GM18519 (cell line): ENCODE measurements at regions not wholly inside any gene's neighbourhood (a gene's known extent, or its start where the extent isn't known, plus 50 kb on each side); places are given as distances from the start of the nearest gene placed in this dataset.
"Not testable (repeated sequence)": the region's sequence is repeated elsewhere in the genome, so short reads cannot be mapped to it uniquely, and the experiment has no call there.

Experiments used
- ATAC-seq: cut with Tn5 transposase; IDR thresholded peaks from one replicate; pipeline ENCODE4 v1.9.1; 2021; ENCODE audit warnings: mild to moderate bottlenecking, moderate library complexity; ENCODE audit not compliant: unreplicated experiment, low FRiP score

GRCh38 chr4:18664171-18664570 is 642.6 kb upstream of the LCORL start:
- no peak for ATAC-seq

GRCh38 chr4:18645351-18645750 is 623.8 kb upstream of the LCORL start:
- ATAC-seq: no peak

DNA sequence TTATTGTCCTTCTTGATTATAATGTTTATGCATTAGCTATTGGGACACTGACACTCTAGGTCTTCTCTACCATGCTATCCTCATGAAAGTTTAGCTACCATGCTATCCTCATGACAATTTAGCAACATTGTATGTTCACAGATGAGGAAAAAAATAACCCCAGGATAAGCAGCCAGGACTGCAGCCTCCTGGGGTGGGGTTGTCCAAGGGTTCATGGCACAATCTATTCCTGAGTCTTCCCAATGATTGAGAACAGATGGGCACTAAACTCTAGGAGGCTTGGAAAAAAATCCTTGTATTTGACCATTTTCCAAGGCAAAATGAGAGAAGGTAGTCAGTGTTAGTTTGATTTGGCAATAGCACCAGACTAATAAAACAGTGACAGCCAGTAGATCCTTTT is 619.8 kb upstream of the LCORL start:
- no peak for ATAC-seq

DNA sequence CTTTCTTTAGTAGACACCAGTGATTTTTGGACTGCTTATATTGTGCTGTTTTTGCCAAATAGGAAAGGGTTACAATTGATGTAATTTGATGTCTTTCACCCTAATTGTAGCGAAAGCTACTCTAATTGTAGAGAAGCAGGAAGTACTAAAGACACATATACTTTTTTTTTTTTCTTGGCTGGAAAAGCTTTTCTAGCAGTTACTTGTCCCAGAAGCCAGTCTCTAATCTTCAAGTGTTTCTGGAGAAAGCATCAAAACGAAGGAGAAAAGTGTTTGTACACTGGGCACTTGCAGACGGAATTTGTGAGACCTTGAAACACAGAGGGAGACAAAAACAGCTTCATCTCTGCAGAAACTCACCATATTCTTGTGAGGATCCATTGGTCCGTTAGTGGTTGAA is 616.5 kb upstream of the LCORL start:
- no peak for ATAC-seq

DNA sequence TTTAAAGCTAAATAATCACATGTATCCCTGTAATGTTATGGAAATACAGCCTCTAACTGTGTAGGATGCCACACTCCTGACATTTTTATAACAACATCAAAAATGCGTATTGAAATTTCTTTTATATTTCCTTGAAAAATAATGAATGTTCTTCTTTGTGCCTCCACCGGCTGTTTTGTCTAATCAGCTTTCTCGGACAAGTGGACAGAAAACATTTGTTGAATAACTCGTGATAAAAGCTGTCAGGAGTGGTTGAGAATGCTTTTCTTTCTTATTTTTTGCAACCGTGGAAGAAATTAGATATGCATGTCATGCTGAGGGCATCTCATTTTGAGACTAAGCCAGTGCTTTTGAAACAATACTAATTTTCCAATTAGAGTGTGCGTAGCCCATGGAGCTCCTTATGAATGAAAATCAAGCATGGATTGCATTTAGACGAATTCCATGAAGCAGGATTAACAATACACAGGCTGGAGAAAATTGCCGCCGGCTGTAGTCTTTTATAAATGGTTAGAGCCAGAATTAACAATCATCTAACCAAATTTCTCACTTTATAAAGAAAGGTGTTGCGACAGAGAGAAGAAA is 614.5 kb upstream of the LCORL start:
- no peak for ATAC-seq

- ATAC-seq: no peak
These were observed 614.0 kb upstream of the LCORL start for GRCh38 chr4:18635531-18635930.

DNA sequence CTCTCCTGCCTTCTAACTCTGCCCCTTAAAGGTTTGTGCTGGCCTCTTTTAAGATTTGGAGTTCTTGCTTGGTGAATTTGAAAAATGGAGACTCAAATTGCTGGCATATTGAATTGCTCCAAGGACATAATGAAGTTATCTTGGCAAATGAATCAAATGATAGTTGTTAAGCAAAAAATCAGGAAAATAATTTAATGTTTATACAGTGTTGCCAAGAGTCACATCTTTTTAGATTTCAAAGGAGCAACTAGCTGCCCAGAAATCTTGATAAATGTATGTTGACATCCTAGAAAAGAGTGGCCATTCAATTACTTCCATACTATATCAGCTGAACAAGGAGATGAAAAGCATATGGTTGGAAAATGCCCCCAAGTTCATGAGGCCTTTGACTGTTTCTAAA is 610.0 kb upstream of the LCORL start:
- ATAC-seq: no peak

GRCh38 chr4:18630218-18631110 is 608.9 kb upstream of the LCORL start:
- ATAC-seq: no peak

DNA sequence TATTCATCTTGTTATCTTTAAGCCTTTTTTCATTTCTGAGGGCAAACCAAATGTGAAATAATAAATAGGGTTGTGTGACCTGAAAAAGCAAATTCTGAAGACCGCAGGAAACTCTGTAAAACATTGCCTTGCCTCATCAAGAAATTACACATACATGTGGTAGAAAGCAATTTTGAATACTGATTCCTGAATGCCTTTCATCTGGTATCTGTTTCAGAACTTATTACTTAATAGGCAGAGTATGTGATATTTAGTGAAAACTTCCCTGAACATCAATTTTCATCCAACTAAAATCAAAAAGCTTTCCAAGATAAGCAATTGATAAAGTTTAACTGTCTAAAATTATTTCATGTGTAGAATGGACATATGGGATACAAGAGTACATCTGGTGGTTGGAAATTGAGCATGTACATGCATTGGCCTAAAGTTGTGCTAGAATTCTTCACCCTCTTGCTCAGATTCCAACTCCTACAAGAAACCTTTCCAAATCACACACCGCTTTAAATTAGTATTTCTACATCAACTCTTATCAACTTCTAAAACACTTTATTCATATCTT is 606.0 kb upstream of the LCORL start:
- ATAC-seq: no peak

- ATAC-seq: no peak
These were observed 605.4 kb upstream of the LCORL start for GRCh38 chr4:18626996-18627395.

DNA sequence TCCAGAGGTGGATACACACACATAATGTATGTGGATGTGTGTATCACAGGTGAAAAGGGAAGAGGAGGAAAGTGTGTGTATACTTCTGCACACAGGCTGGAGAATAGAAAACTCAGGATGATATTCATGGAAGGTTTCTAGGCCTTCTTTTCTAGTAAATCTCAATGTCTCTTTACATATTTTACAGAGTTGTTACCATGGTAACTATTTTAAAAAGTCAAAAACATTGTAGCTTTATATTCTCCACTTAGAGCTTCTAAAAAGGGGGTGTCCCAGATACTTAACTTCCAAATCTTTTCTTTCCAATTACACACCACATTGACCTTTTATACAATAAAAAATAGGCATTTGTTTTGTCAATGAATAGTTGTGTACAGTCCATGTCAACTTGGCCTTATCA is 604.8 kb upstream of the LCORL start:
- no peak for ATAC-seq

DNA sequence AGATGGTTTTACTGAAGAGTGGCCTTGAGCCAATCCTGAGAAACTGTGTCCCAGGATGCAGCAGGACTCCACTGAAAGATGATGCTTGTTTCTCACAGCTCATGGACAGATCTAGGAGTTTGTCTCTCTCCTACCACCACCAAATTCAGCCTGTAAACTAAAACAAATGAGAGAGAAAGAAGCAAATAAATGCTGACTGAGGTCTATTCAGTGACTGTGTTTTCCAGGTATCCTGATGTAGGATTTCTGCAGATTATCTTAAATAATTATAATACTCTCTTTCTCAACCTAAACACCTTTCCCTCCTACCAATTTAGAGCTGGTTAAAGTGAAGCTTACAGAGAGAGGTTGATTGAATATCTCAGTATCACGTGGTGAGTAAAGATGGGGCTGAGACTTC is 599.6 kb upstream of the LCORL start:
- ATAC-seq: no peak

DNA sequence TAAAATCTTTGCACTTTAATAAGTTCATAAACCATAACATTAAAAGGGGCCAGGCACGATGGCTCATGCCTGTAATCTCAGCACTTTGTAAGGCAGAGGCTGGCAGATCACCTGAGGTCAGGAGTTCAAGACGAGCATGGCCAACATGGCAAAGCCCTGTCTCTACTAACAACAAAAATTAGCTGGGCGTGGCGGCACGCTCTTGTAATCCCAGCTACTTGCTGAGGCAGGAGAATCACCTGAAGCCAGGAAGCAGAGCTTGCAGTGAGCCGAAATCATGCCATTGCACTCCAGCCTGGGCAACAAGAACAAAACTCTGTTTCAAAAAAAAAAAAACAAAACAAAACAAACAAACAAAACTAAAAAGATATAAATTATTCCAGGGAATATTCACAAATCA is 595.2 kb upstream of the LCORL start:
- ATAC-seq: no peak

DNA sequence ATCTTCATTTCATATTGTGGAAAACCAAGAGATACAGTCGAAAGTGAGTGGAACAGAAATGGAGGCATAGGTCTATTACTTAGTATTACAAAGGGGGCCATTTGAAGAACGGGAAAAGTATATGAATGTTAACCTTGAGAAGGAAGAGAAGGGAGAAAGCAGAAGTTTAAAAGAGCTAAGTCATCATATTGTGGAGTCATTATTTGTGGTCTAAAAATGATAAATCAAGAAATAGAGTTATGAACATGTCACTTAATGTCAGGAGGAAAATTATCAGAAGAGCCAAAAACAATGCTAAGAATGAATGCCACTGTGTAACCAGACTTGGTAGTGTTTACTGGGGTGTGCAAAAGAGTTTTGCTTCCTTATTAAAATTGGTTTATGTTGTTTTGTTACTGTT is 589.5 kb upstream of the LCORL start:
- no peak for ATAC-seq

GRCh38 chr4:18608908-18609533 is 587.5 kb upstream of the LCORL start:
- no peak for ATAC-seq

DNA sequence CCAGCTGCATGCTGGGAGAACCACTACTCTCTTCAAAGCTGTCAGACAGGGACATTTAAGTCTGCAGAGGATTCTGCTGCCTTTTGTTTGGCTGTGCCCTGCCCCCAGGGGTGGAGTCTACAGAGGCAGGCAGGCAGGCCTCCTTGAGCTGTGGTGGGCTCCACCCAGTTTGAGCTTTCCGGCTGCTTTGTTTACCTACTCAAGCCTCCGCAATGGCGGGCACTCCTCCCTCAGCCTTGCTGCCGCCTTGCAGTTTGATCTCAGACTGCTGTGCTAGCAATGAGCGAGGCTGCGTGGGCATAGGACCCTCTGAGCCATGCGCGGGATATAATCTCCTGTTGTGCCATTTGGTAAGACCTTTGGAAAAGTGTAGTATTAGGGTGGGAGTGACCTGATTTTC is 581.1 kb upstream of the LCORL start:
- not testable (repeated sequence) for ATAC-seq

DNA sequence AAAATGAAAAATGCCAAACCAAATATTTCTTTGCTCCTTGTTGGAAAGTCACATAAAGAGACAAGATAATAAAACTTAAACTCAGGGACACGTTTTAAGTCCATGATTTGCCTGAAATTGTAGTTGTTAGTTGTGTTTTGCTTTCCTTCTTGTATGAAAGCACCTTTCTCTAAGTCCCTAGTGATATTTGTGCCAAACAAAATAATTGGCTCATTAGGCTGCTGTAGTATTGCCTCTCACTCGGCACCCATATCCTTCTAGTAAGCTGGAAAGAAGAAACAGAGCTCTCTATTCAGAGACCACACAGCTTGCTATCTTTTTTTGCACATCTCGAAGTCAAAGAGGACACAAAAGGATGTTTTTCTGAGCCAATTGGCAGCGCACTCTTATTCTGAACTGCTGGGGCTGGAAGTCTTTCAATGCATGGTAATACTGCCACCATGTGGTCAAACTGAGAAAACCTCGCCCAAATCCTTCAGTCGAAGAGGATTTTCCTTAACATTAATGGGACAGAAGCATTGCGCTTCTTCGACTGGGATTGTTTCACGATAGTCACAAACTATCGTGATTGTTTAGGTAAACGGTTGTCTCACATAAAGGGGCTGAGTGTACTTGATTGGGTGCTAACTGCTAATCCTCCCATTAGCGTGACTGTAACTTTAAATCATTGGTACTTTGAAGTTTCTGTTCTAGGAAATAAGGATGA is 571.9 kb upstream of the LCORL start:
- ATAC-seq: peak; percentile 77

DNA sequence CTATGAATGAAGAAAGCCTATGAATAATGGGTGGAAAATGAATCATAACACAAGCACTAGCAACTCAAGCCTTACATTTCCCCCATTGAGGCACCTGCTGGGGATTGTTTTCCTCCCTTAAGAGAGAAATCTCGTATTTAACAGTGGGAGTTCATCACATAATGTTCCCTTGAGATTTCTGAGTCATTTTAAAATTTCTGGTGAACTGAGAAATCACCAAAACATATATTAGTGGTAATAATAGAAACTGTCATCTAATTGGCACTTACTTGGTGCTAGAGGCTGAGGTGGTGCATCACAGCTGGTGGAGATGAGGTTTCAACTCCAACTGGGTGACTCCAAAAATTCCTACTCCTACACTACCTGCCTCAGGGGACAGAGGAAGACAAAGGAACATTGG is 561.3 kb upstream of the LCORL start:
- ATAC-seq: no peak

GRCh38 chr4:18578307-18578706 is 556.8 kb upstream of the LCORL start:
- ATAC-seq: no peak

- ATAC-seq: no peak
These were observed 550.9 kb upstream of the LCORL start for GRCh38 chr4:18572481-18572880.

DNA sequence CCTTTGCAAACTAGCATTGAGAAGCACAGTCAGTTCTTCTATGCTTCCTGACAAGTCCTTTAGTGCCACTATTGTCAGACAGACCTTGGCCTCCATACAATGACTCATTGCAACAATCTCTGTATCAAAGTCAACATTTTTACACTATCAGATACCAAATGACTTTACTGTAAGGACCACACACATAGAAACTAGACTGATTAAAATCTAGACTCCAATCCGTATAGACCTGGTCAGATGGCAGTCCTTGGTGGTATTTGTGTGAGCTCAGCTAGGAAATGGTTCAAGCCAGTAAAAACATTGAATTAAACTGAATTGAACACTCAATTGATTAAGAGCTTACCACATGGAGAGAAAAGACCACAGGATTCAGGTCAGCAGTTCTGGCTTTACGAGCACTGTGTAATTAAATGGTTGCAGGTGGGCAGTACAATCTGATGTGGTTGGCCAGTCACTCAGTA is 549.8 kb upstream of the LCORL start:
- ATAC-seq: no peak
